ENCODE measurements at regions not wholly inside any gene's neighbourhood (a gene's known extent, or its start where the extent isn't known, plus 50 kb on each side); places are given as distances from the start of the nearest gene placed in this dataset.
A peak's percentile ranks its signal among the peaks of the same experiment; 100 is the strongest.

- no peaks in the 10 kb centered on the region for H3K9me3 Mint-ChIP-seq
- H3K4me3 Mint-ChIP-seq: no peak overlapping the region
- peak overlapping the region; percentile 27 for H3K27ac Mint-ChIP-seq
- DNase-seq (ENCODE audit: extremely low spot score, unreplicated experiment): no peak
- H3K4me1 Mint-ChIP-seq (ENCODE audit: unreplicated experiment): peaks cover 11% of the 10 kb centered on the region
- no peaks in the 10 kb centered on the region for H3K36me3 Mint-ChIP-seq
- no peaks in the 10 kb centered on the region for H3K27me3 Mint-ChIP-seq
- TF ChIP-seq, protein P1, sequence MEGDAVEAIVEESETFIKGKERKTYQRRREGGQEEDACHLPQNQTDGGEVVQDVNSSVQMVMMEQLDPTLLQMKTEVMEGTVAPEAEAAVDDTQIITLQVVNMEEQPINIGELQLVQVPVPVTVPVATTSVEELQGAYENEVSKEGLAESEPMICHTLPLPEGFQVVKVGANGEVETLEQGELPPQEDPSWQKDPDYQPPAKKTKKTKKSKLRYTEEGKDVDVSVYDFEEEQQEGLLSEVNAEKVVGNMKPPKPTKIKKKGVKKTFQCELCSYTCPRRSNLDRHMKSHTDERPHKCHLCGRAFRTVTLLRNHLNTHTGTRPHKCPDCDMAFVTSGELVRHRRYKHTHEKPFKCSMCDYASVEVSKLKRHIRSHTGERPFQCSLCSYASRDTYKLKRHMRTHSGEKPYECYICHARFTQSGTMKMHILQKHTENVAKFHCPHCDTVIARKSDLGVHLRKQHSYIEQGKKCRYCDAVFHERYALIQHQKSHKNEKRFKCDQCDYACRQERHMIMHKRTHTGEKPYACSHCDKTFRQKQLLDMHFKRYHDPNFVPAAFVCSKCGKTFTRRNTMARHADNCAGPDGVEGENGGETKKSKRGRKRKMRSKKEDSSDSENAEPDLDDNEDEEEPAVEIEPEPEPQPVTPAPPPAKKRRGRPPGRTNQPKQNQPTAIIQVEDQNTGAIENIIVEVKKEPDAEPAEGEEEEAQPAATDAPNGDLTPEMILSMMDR (conservative IDR thresholded peaks at IDR 0.05): no peak
Observed at GRCh38 chr12:68479261-68479895, 131.3 kb upstream of the RAP1B start.

- no peaks in the 10 kb centered on the region for H3K9me3 Mint-ChIP-seq
- no peaks in the 10 kb centered on the region for H3K36me3 Mint-ChIP-seq
- peaks cover 11% of the 10 kb centered on the region for H3K4me1 Mint-ChIP-seq (ENCODE audit: unreplicated experiment)
- no peak overlapping the region for H3K27ac Mint-ChIP-seq
- no peak overlapping the region for H3K4me3 Mint-ChIP-seq
- no peak for DNase-seq (ENCODE audit: extremely low spot score, unreplicated experiment)
- no peaks in the 10 kb centered on the region for H3K27me3 Mint-ChIP-seq
- TF ChIP-seq, protein P1 (conservative IDR thresholded peaks at IDR 0.05): no peak
Observed at GRCh38 chr12:68479896-68480291, 130.8 kb upstream of the RAP1B start.

DNA sequence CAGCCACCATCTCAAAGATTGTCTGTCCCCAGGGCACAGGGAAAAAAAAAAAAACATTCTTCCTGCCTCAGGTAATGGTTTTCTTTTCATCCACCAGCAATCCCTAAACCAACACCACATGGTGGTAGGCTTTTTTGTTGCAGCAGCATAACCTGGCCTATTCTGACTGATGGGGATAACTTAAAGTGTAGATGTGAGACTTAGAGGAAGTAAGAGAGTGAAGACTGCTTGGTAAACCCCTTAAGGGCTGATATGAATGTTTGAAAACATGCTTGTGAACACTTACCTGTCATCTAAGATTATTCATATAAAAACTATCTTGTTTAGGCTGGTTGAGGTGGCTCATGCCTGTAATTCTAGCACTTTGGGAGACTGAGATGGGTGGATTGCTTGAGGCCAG lies 130.2 kb upstream of the RAP1B start:
- TF ChIP-seq, protein P1 (conservative IDR thresholded peaks at IDR 0.05): no peak
- H3K9me3 Mint-ChIP-seq: no peaks in the 10 kb centered on the region
- H3K36me3 Mint-ChIP-seq: no peaks in the 10 kb centered on the region
- DNase-seq (ENCODE audit: extremely low spot score, unreplicated experiment): no peak
- no peak overlapping the region for H3K27ac Mint-ChIP-seq
- H3K27me3 Mint-ChIP-seq: no peaks in the 10 kb centered on the region
- H3K4me3 Mint-ChIP-seq: no peak overlapping the region
- H3K4me1 Mint-ChIP-seq (ENCODE audit: unreplicated experiment): peaks cover 11% of the 10 kb centered on the region

DNA sequence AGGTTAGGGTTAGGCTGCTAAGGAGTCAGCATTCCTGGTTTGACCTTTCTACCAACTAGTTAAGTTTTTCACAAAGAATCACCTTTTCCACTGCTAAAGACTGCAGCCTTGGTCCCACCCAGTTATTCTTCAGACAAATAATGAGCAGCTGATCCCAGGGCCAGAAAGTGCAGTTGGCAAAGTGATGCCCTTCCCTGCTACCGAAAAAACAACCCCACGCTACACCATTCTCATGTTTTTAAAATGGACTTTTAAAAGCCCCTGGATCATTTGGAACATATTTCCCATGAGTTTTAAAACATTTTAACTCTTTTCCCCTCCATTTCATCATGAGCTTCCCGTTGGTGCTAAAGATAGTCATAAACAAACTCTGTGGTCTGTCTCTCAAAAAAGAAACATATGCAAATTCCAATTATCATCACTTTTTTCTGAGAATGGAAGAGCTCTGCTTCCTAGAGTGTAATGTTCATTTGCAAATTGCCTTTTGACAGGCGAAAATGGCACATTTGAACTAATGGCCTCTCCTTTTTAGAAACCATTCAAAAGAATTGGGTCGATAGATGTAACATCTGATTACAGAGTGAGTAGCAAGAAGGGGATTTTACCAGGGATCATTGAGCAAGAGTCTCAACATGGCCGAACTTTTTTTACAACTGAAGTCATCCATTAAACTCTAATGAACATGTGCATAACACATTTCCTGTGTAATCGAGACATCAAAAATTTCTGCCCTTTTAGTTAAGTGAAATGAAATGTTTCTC lies 129.3 kb upstream of the RAP1B start:
- H3K27me3 Mint-ChIP-seq: no peaks in the 10 kb centered on the region
- no peak overlapping the region for H3K27ac Mint-ChIP-seq
- no peaks in the 10 kb centered on the region for H3K9me3 Mint-ChIP-seq
- DNase-seq (ENCODE audit: extremely low spot score, unreplicated experiment): no peak
- no peak overlapping the region for H3K4me3 Mint-ChIP-seq
- TF ChIP-seq, protein P1 (conservative IDR thresholded peaks at IDR 0.05): no peak
- H3K4me1 Mint-ChIP-seq (ENCODE audit: unreplicated experiment): peaks cover 11% of the 10 kb centered on the region
- H3K36me3 Mint-ChIP-seq: no peaks in the 10 kb centered on the region

GRCh38 chr12:68482014-68482413 lies 128.7 kb upstream of the RAP1B start:
- H3K36me3 Mint-ChIP-seq: no peaks in the 10 kb centered on the region
- no peaks in the 10 kb centered on the region for H3K9me3 Mint-ChIP-seq
- H3K27me3 Mint-ChIP-seq: no peaks in the 10 kb centered on the region
- TF ChIP-seq, protein P1 (conservative IDR thresholded peaks at IDR 0.05): no peak
- H3K4me1 Mint-ChIP-seq (ENCODE audit: unreplicated experiment): peaks cover 11% of the 10 kb centered on the region
- H3K27ac Mint-ChIP-seq: no peak overlapping the region
- H3K4me3 Mint-ChIP-seq: no peak overlapping the region
- DNase-seq (ENCODE audit: extremely low spot score, unreplicated experiment): no peak
